Naive B cell (primary cell): ENCODE measurements at regions not wholly inside any gene's neighbourhood (a gene's known extent, or its start where the extent isn't known, plus 50 kb on each side); places are given as distances from the start of the nearest gene placed in this dataset.
"Not testable (repeated sequence)": the region's sequence is repeated elsewhere in the genome, so short reads cannot be mapped to it uniquely, and the experiment has no call there.

ENCODE experiments used
- ATAC-seq, 2 donors: fragments of 150-1000 bp; cut with Tn5 transposase; 2 replicates each; pipeline ENCODE4 v1.10.0; 2021; ENCODE audit warnings: low read depth in 2 of 2, mild to moderate bottlenecking in 2 of 2, moderate library complexity in 2 of 2
- DNase-seq: peaks from one replicate; pipeline ENCODE4 v3.0.0; 2022
- H3K27ac Mint-ChIP-seq, 6 donors: one replicate each; pipeline ENCODE4 v1.8.0; 2020 to 2022; ENCODE audit warnings: mild to moderate bottlenecking in 6 of 6, mixed read lengths in 6 of 6, moderate library complexity in 5 of 6, inconsistent platforms in 2 of 6
- H3K27me3 Mint-ChIP-seq, 3 donors: one replicate each; pipeline ENCODE4 v1.8.0; 2021 to 2022; ENCODE audit warnings: mixed read lengths in 3 of 3, mild to moderate bottlenecking in 1 of 3
- H3K36me3 Mint-ChIP-seq, 2 donors: one replicate each; pipeline ENCODE4 v1.8.0; 2020 to 2022; ENCODE audit warnings: mixed read lengths in 2 of 2, inconsistent platforms in 1 of 2, mild to moderate bottlenecking in 1 of 2
- H3K4me1 Mint-ChIP-seq, 3 donors: one replicate each; pipeline ENCODE4 v1.8.0; 2020 to 2022; ENCODE audit warnings: mixed read lengths in 3 of 3, inconsistent platforms in 1 of 3, mild to moderate bottlenecking in 1 of 3, moderate library complexity in 1 of 3
- H3K4me3 Mint-ChIP-seq, 8 donors: one replicate each; pipeline ENCODE4 v1.8.0; 2020 to 2022; ENCODE audit warnings: mild to moderate bottlenecking in 8 of 8, mixed read lengths in 8 of 8, moderate library complexity in 8 of 8, inconsistent platforms in 2 of 8
- H3K9me3 Mint-ChIP-seq, 7 donors: one replicate each; pipeline ENCODE4 v1.8.0; 2020 to 2022; ENCODE audit warnings: mixed read lengths in 7 of 7, mild to moderate bottlenecking in 5 of 7, inconsistent platforms in 2 of 7, moderate library complexity in 1 of 7

- Mint-ChIP-seq H3K27ac (no peak overlapping the region), H3K4me3 (no peak overlapping the region), H3K9me3 (peaks cover 0 to 2% (median 0%) of the 10 kb centered on the region in 7 donors), H3K4me1 (no peaks in the 10 kb centered on the region), H3K27me3 (peaks cover 0 to 6% (median 0%) of the 10 kb centered on the region in 3 donors), H3K36me3 (no peaks in the 10 kb centered on the region)
- ATAC-seq = no peak
- no peak for DNase-seq
These were observed 105.8 kb downstream of the BMP4 start for GRCh38 chr14:53850714-53851296.

GRCh38 chr14:53849549-53849948, 107.1 kb downstream of the BMP4 start:
- Mint-ChIP-seq H3K4me3 (no peak overlapping the region), H3K27me3 (peaks cover 0 to 6% (median 0%) of the 10 kb centered on the region in 3 donors), H3K9me3 (peaks cover 0 to 1% (median 0%) of the 10 kb centered on the region in 7 donors), H3K36me3 (no peaks in the 10 kb centered on the region), H3K4me1 (no peaks in the 10 kb centered on the region), H3K27ac (no peak overlapping the region)
- DNase-seq = no peak
- no peak for ATAC-seq

GRCh38 chr14:53848854-53849253, 107.8 kb downstream of the BMP4 start:
- Mint-ChIP-seq H3K9me3 (peaks cover 0 to 1% (median 0%) of the 10 kb centered on the region in 7 donors), H3K36me3 (no peaks in the 10 kb centered on the region), H3K27ac (no peak overlapping the region), H3K4me3 (no peak overlapping the region), H3K27me3 (peaks cover 0 to 6% (median 0%) of the 10 kb centered on the region in 3 donors), H3K4me1 (no peaks in the 10 kb centered on the region)
- ATAC-seq (no peak), DNase-seq (no peak)

GRCh38 chr14:53847881-53848280, 108.7 kb downstream of the BMP4 start:
- Mint-ChIP-seq H3K4me3 (no peak overlapping the region), H3K27ac (no peak overlapping the region), H3K9me3 (peaks cover 0 to 1% (median 0%) of the 10 kb centered on the region in 7 donors), H3K4me1 (no peaks in the 10 kb centered on the region), H3K36me3 (no peaks in the 10 kb centered on the region), H3K27me3 (peaks cover 0 to 6% (median 0%) of the 10 kb centered on the region in 3 donors)
- no peak for ATAC-seq
- no peak for DNase-seq

DNA sequence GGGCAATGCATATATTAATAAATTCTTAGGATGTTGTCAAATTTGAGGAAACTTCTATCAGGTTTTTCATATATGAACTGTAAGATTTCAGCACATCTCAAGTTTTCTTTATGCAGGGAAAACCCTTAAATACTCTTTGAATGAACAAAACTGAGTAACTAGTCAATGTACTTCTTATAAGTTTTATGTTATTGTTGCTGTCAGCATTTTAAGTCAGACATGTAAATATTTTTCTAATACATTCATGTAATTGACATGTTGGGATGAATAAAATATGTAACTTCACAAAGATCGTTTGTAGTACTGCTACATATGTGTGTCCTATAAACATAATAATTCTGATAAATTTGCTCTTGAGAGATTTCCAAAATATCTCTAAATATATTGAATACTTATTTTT, 109.6 kb downstream of the BMP4 start:
- peaks cover 0 to 1% (median 0%) of the 10 kb centered on the region in 7 donors for H3K9me3 Mint-ChIP-seq
- no peak overlapping the region for H3K4me3 Mint-ChIP-seq
- ATAC-seq (no peak), DNase-seq (no peak)
- no peaks in the 10 kb centered on the region for H3K4me1 Mint-ChIP-seq
- H3K27ac Mint-ChIP-seq = no peak overlapping the region
- no peaks in the 10 kb centered on the region for H3K36me3 Mint-ChIP-seq
- peaks cover 0 to 3% (median 0%) of the 10 kb centered on the region in 3 donors for H3K27me3 Mint-ChIP-seq

GRCh38 chr14:53845813-53846693, 110.6 kb downstream of the BMP4 start:
- no peaks in the 10 kb centered on the region for H3K27me3 Mint-ChIP-seq
- no peak overlapping the region for H3K4me3 Mint-ChIP-seq
- H3K9me3 Mint-ChIP-seq = peaks cover 0 to 8% (median 0%) of the 10 kb centered on the region in 7 donors
- no peaks in the 10 kb centered on the region for H3K36me3 Mint-ChIP-seq
- DNase-seq (no peak), ATAC-seq (no peak)
- H3K4me1 Mint-ChIP-seq = no peaks in the 10 kb centered on the region
- no peak overlapping the region for H3K27ac Mint-ChIP-seq

GRCh38 chr14:53842938-53843337, 113.7 kb downstream of the BMP4 start:
- peaks cover 0 to 6% (median 0%) of the 10 kb centered on the region in 3 donors for H3K27me3 Mint-ChIP-seq
- H3K36me3 Mint-ChIP-seq = peaks cover 0 to 9% of the 10 kb centered on the region in 2 donors
- DNase-seq (no peak), ATAC-seq (no peak)
- no peak overlapping the region for H3K4me3 Mint-ChIP-seq
- H3K4me1 Mint-ChIP-seq = no peaks in the 10 kb centered on the region
- no peak overlapping the region for H3K27ac Mint-ChIP-seq
- peaks cover 3 to 28% (median 7%) of the 10 kb centered on the region in 7 donors for H3K9me3 Mint-ChIP-seq

- Mint-ChIP-seq H3K36me3 (peaks cover 0 to 9% of the 10 kb centered on the region in 2 donors), H3K27ac (no peak overlapping the region), H3K9me3 (peaks cover 1 to 37% (median 16%) of the 10 kb centered on the region in 7 donors), H3K4me3 (no peak overlapping the region), H3K4me1 (no peaks in the 10 kb centered on the region), H3K27me3 (peaks cover 0 to 6% (median 0%) of the 10 kb centered on the region in 3 donors)
- DNase-seq = no peak
- ATAC-seq = no peak
These were observed 115.2 kb downstream of the BMP4 start for GRCh38 chr14:53841109-53842099.

DNA sequence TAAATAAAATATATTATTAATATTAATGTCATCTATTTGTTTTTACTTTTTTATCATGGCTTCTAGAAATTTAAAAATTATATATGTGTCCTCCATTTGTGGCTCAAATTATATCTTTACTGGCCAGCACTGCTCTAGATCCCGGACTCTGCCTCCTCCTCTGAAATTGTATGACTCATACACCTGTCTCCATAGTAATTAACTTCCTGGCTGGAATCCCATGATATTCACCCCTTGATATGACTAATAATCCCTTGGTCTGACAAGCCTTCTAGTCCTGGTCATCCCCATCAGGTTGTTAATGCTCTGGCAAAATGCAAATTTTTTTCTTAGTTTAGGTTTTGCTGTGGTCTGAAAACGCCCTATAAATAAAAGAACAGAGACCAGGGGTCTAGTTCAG, 116.2 kb downstream of the BMP4 start:
- peaks cover 0 to 6% (median 0%) of the 10 kb centered on the region in 3 donors for H3K27me3 Mint-ChIP-seq
- H3K4me1 Mint-ChIP-seq = no peaks in the 10 kb centered on the region
- peaks cover 1 to 42% (median 16%) of the 10 kb centered on the region in 7 donors for H3K9me3 Mint-ChIP-seq
- ATAC-seq (no peak), DNase-seq (no peak)
- no peak overlapping the region for H3K27ac Mint-ChIP-seq
- H3K4me3 Mint-ChIP-seq = no peak overlapping the region
- H3K36me3 Mint-ChIP-seq = peaks cover 0 to 9% of the 10 kb centered on the region in 2 donors

DNA sequence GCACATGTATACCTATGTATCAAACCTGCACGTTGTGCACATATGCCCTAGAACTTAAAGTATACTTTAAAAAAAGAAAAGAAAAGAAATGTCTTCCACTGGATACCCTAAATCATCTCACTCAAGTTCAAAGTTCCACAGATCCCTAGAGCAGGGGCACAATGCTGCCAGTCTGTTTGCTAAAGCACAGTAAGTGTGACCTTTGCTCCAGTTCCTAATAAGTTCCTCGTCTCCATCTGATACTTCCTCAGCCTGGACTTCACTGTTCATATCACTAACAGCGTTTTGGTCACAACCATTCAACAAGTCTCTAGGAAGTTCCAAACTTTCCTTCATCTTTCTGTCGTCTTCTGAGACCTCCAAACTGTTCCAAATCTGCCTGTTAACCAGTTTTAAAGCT, 118.3 kb downstream of the BMP4 start:
- peaks cover 0 to 9% of the 10 kb centered on the region in 2 donors for H3K36me3 Mint-ChIP-seq
- H3K4me3 Mint-ChIP-seq = no peak overlapping the region
- H3K27ac Mint-ChIP-seq = no peak overlapping the region
- peaks cover 0 to 6% (median 0%) of the 10 kb centered on the region in 3 donors for H3K27me3 Mint-ChIP-seq
- ATAC-seq (no peak), DNase-seq (no peak)
- no peaks in the 10 kb centered on the region for H3K4me1 Mint-ChIP-seq
- H3K9me3 Mint-ChIP-seq = peaks cover 1 to 42% (median 15%) of the 10 kb centered on the region in 7 donors

DNA sequence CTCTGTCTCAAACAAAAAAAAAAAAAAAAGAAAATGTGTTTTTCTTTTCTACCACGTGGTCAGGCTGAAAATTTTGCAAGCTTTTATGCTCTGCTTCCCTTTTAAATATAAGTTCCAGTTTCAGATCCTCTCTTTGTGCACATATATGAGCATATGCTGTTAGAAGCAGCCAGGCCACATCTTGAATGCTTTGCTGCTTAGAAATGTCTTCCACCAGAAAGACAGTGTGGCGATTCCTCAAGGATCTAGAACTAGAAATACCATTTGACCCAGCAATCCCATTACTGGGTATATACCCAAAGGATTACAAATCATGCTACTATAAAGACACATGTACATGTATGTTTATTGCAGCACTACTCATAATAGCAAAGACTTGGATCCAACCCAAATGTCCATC, 119.0 kb downstream of the BMP4 start:
- H3K4me1 Mint-ChIP-seq, H3K36me3 Mint-ChIP-seq, ATAC-seq, H3K4me3 Mint-ChIP-seq, H3K27ac Mint-ChIP-seq, H3K27me3 Mint-ChIP-seq, DNase-seq: not testable (repeated sequence)
- H3K9me3 Mint-ChIP-seq = peaks cover 1 to 42% (median 15%) of the 10 kb centered on the region in 7 donors

DNA sequence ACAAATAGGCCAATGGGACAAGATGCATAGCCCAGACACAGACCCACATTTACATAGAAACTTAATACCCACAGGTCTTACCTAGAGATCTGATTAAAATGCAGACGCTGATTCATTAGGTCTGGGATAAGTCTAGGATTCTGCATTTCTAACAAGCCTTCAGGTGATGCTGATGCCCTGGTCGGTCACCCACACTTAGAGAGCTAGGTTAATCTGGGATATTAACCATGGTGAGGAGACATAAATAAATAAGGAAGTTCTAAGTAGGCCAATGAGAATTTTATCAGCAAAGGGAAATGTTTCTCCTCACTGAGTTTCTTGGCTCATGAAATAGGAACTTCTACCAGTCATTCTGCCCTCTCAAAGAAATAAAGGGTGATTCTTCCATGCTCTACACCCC, 120.1 kb downstream of the BMP4 start:
- H3K4me1 Mint-ChIP-seq = no peaks in the 10 kb centered on the region
- peaks cover 0 to 9% of the 10 kb centered on the region in 2 donors for H3K36me3 Mint-ChIP-seq
- no peak overlapping the region for H3K27ac Mint-ChIP-seq
- peaks cover 0 to 6% (median 0%) of the 10 kb centered on the region in 3 donors for H3K27me3 Mint-ChIP-seq
- no peak for DNase-seq
- H3K4me3 Mint-ChIP-seq = no peak overlapping the region
- no peak for ATAC-seq
- H3K9me3 Mint-ChIP-seq = peaks cover 1 to 39% (median 11%) of the 10 kb centered on the region in 7 donors

DNA sequence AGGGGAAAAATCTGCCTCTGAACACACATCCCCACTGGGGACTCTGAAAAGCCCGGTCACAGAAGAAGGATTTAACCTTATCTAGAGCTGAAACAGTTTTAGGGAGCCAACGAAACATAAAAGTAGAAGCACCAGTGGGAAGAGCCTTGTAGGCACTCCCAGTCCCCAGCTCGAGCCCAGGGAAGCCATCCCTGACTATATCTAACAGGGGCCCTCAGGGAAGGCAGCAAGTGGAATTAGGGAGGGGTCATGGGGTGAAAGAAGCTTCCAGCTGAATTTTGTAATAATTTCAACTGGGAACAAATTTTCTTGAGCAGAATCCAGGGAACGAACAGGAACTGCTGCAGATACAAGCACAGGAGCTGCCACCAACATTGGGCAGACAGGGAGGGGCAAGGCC, 127.8 kb downstream of the BMP4 start:
- DNase-seq = no peak
- H3K27ac Mint-ChIP-seq = no peak overlapping the region
- no peaks in the 10 kb centered on the region for H3K4me1 Mint-ChIP-seq
- no peaks in the 10 kb centered on the region for H3K27me3 Mint-ChIP-seq
- H3K4me3 Mint-ChIP-seq = no peak overlapping the region
- H3K9me3 Mint-ChIP-seq = peaks cover 0 to 9% (median 6%) of the 10 kb centered on the region in 7 donors
- no peak for ATAC-seq
- H3K36me3 Mint-ChIP-seq = no peaks in the 10 kb centered on the region
